ENCODE measurements at regions not wholly inside any gene's neighbourhood (a gene's known extent, or its start where the extent isn't known, plus 50 kb on each side); places are given as distances from the start of the nearest gene placed in this dataset.

GRCh38 chr7:131071786-131072504 is 255.7 kb upstream of the MKLN1 start:
- intact Hi-C loops (cut with DNase I; ENCODE audit: low total_unique reads): no loop called here
- Histone ChIP-seq H3K9me3 (no peaks in the 10 kb centered on the region), H3K4me1 (peaks cover 0 to 10% of the 10 kb centered on the region in 2 donors), H3K27ac (peak overlapping the region; percentile 72 to 75), H3K4me3 (peak overlapping the region in 1 of 3 donors; percentile 34), H3K27me3 (no peaks in the 10 kb centered on the region), H3K36me3 (no peaks in the 10 kb centered on the region)
- peak in 1 of 2 donors; percentile 32 for DNase-seq (ENCODE audit: low spot score in 2 of 2)
- TF ChIP-seq POLR2AphosphoS5 (IDR thresholded peaks at IDR 0.05): no peak
- TF ChIP-seq POLR2A (IDR thresholded peaks at IDR 0.05): no peak
- TF ChIP-seq, protein P1, sequence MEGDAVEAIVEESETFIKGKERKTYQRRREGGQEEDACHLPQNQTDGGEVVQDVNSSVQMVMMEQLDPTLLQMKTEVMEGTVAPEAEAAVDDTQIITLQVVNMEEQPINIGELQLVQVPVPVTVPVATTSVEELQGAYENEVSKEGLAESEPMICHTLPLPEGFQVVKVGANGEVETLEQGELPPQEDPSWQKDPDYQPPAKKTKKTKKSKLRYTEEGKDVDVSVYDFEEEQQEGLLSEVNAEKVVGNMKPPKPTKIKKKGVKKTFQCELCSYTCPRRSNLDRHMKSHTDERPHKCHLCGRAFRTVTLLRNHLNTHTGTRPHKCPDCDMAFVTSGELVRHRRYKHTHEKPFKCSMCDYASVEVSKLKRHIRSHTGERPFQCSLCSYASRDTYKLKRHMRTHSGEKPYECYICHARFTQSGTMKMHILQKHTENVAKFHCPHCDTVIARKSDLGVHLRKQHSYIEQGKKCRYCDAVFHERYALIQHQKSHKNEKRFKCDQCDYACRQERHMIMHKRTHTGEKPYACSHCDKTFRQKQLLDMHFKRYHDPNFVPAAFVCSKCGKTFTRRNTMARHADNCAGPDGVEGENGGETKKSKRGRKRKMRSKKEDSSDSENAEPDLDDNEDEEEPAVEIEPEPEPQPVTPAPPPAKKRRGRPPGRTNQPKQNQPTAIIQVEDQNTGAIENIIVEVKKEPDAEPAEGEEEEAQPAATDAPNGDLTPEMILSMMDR (IDR thresholded peaks at IDR 0.05): peak in 2 of 3 donors; percentile 25 to 33

GRCh38 chr7:131072505-131073091 is 255.1 kb upstream of the MKLN1 start:
- peak overlapping the region in 1 of 3 donors; percentile 34 for H3K4me3 ChIP-seq
- H3K4me1 ChIP-seq: peaks cover 0 to 14% of the 10 kb centered on the region in 2 donors
- intact Hi-C loops (cut with DNase I; ENCODE audit: low total_unique reads): no loop called here
- TF ChIP-seq, protein P1 (IDR thresholded peaks at IDR 0.05): no peak
- TF ChIP-seq POLR2AphosphoS5 (IDR thresholded peaks at IDR 0.05) (no peak), POLR2A (IDR thresholded peaks at IDR 0.05) (no peak)
- no peaks in the 10 kb centered on the region for H3K36me3 ChIP-seq
- no peaks in the 10 kb centered on the region for H3K27me3 ChIP-seq
- no peaks in the 10 kb centered on the region for H3K9me3 ChIP-seq
- H3K27ac ChIP-seq: peak overlapping the region; percentile 72 to 75
- DNase-seq (ENCODE audit: low spot score in 2 of 2): no peak

DNA sequence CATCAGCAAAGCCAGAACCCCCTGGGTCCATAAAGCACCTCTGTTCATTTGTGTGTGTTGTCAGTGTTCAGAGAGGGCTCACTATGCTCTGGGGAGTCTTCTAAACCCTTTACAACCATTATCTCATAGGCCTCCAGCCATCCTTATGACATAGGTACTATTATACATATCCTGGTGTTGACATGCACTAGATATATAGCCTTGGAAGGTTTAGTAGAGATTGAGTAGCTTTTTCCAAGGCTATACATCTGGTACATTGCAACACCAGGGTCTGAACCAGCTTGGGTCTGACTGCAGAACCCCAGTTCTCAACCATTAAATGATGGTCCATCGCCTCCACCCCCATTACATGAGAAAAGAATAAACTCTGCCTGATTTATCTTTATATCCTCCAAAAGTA is 253.6 kb upstream of the MKLN1 start:
- Histone ChIP-seq H3K4me1 (peaks cover 0 to 9% of the 10 kb centered on the region in 2 donors), H3K27ac (peak overlapping the region; percentile 7 to 75)
- intact Hi-C loops (cut with DNase I; ENCODE audit: low total_unique reads): no loop called here

GRCh38 chr7:131074585-131074984 is 253.1 kb upstream of the MKLN1 start:
- H3K4me1 ChIP-seq: peaks cover 0 to 9% of the 10 kb centered on the region in 2 donors
- H3K27me3 ChIP-seq: no peaks in the 10 kb centered on the region
- no peaks in the 10 kb centered on the region for H3K36me3 ChIP-seq
- H3K4me3 ChIP-seq: no peak overlapping the region
- intact Hi-C loops (cut with DNase I; ENCODE audit: low total_unique reads): no loop called here
- TF ChIP-seq, protein P1 (IDR thresholded peaks at IDR 0.05): no peak
- no peak for TF ChIP-seq POLR2AphosphoS5 (IDR thresholded peaks at IDR 0.05)
- no peak for TF ChIP-seq POLR2A (IDR thresholded peaks at IDR 0.05)
- no peak for DNase-seq (ENCODE audit: low spot score in 2 of 2)
- H3K9me3 ChIP-seq: no peaks in the 10 kb centered on the region
- peak overlapping the region; percentile 48 to 75 for H3K27ac ChIP-seq

More for the DNA sequence above, 253.6 kb upstream of the MKLN1 start:
- Histone ChIP-seq H3K9me3 (no peaks in the 10 kb centered on the region), H3K27me3 (no peaks in the 10 kb centered on the region), H3K36me3 (no peaks in the 10 kb centered on the region), H3K4me3 (no peak overlapping the region)
- no peak for DNase-seq (ENCODE audit: low spot score in 2 of 2)
- TF ChIP-seq POLR2A (IDR thresholded peaks at IDR 0.05) (no peak), POLR2AphosphoS5 (IDR thresholded peaks at IDR 0.05) (no peak)
- TF ChIP-seq, protein P1 (IDR thresholded peaks at IDR 0.05): no peak

GRCh38 chr7:131075406-131075805 is 252.3 kb upstream of the MKLN1 start:
- TF ChIP-seq, protein P1 (IDR thresholded peaks at IDR 0.05): no peak
- TF ChIP-seq POLR2AphosphoS5 (IDR thresholded peaks at IDR 0.05) (no peak), POLR2A (IDR thresholded peaks at IDR 0.05) (no peak)
- intact Hi-C loops (cut with DNase I; ENCODE audit: low total_unique reads): no loop called here
- H3K9me3 ChIP-seq: no peaks in the 10 kb centered on the region
- no peak overlapping the region for H3K4me3 ChIP-seq
- DNase-seq (ENCODE audit: low spot score in 2 of 2): no peak
- H3K27ac ChIP-seq: peak overlapping the region; percentile 48 to 75
- peaks cover 0 to 9% of the 10 kb centered on the region in 2 donors for H3K4me1 ChIP-seq
- no peaks in the 10 kb centered on the region for H3K27me3 ChIP-seq
- no peaks in the 10 kb centered on the region for H3K36me3 ChIP-seq
